ENCODE measurements at regions not wholly inside any gene's neighbourhood (a gene's known extent, or its start where the extent isn't known, plus 50 kb on each side); places are given as distances from the start of the nearest gene placed in this dataset.

DNA sequence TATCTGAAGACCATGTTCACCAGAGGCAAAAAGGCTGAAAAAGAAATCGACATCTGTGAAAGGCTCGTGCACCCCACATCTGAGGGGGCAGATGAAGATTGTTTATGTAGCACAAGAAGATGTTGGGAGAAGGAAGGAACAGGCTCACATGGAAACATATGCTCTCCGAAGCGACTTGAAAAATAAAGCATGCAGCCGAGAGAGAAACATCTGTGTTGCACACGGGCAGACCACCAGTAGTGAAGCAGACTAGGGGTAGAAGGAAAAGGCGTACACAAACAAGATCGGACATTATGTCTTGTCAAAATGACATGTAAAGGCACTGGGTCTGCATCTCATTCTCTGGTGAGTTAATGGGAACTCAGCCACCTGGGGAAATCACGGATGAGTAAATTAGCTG, 356.5 kb downstream of the ZIC4 start:
- Histone ChIP-seq H3K4me1 (no peaks in the 10 kb centered on the region), H3K9me3 (peaks cover 0 to 21% of the 10 kb centered on the region in 2 donors), H3K27me3 (no peaks in the 10 kb centered on the region), H3K4me3 (no peak overlapping the region), H3K36me3 (no peaks in the 10 kb centered on the region), H3K27ac (no peak overlapping the region)
- DNase-seq (no peak), ATAC-seq (no peak)
- no peak for TF ChIP-seq CTCF (IDR thresholded peaks at IDR 0.05)
- intact Hi-C loops (cut with DNase I), result no loop called here

DNA sequence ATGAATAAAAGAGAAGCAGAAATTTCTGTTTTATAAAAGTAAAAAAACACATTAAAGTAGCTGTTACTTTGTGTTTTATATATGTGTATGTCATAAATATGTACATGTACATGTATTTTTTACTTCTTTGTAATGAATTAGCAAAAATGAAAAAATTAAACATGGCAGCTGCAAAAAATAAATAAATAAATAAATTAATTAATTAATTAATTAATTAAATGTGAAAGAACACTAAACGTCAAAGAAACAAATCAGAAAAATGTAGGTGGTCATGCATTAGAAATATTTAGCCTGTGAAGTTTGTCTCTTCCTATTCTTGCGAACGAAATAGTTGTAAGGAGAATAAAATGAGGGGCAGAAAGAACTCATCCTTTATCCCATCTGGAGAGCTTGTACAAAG, 357.0 kb downstream of the ZIC4 start:
- DNase-seq (no peak), ATAC-seq (no peak)
- H3K36me3 ChIP-seq, result no peaks in the 10 kb centered on the region
- intact Hi-C loops (cut with DNase I), result no loop called here
- no peak overlapping the region for H3K4me3 ChIP-seq
- no peak overlapping the region for H3K27ac ChIP-seq
- no peaks in the 10 kb centered on the region for H3K27me3 ChIP-seq
- H3K9me3 ChIP-seq, result peaks cover 0 to 15% of the 10 kb centered on the region in 2 donors
- TF ChIP-seq CTCF (IDR thresholded peaks at IDR 0.05), result no peak
- H3K4me1 ChIP-seq, result no peaks in the 10 kb centered on the region

DNA sequence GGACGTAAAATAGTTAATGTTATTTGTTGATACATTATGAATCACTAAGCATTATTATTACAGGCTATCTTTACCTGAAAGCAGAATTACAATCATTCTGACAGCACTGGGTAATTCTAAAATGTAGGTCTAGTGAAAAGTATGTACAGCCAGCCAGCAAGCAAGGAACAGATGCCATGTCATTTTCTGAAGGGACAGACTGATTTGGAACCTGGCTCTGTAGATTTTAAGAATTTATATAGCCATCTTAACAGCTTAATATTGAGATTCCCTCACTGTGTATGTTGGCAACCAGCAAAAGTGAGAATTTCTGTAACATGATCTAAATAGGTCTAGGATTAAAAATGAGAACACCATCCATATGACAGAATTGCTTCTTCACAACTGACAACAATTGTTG, 359.4 kb downstream of the ZIC4 start:
- Histone ChIP-seq H3K4me1 (no peaks in the 10 kb centered on the region), H3K27ac (no peak overlapping the region), H3K36me3 (no peaks in the 10 kb centered on the region), H3K27me3 (no peaks in the 10 kb centered on the region), H3K9me3 (no peaks in the 10 kb centered on the region), H3K4me3 (no peak overlapping the region)
- intact Hi-C loops (cut with DNase I), result no loop called here
- no peak for TF ChIP-seq CTCF (IDR thresholded peaks at IDR 0.05)
- ATAC-seq, result no peak
- no peak for DNase-seq

DNA sequence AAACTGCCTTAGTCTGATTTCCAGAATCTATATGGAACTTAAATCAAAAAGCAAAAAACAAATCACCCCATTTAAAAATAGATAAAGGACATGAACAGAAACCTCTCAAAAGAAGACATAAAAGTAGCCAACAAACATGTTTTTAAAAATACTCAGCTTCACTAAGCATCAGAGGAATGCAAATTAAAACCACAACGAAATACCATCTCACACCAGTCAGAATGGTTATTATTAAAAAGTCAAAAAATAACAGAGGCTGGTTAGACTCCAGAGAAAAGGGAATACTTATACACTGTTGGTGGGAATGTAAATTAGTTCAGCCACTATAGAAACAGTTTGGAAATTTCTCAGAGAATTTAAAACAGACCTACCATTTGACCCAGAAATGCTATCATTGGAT, 367.9 kb downstream of the ZIC4 start:
- intact Hi-C loops (cut with DNase I), result no loop called here

DNA sequence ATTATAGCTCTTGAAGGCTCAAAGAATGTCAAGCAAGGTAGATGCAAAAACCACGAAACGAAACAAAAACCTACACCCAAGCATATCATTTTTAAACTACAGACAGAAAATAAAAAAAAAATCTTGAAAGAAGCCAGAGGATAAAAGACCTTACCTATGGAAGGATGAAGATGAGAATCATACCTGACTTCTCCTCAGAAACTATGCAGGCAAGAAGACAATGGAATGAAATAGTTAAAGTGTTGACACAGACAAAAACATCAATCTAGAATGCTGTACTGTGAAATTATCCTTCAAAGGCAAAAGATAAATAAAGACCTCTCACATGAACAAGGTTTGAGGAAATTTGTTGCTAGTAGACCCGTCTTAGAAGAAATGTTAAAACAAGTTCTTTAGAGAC, 372.0 kb downstream of the ZIC4 start:
- no peaks in the 10 kb centered on the region for H3K36me3 ChIP-seq
- no peaks in the 10 kb centered on the region for H3K27me3 ChIP-seq

More for the DNA sequence above, 367.9 kb downstream of the ZIC4 start:
- DNase-seq (no peak), ATAC-seq (no peak)
- Histone ChIP-seq H3K4me1 (no peaks in the 10 kb centered on the region), H3K27ac (no peak overlapping the region), H3K4me3 (no peak overlapping the region), H3K27me3 (no peaks in the 10 kb centered on the region), H3K9me3 (peaks cover 0 to 19% of the 10 kb centered on the region in 2 donors), H3K36me3 (no peaks in the 10 kb centered on the region)
- TF ChIP-seq CTCF (IDR thresholded peaks at IDR 0.05), result no peak

More for the DNA sequence above, 372.0 kb downstream of the ZIC4 start:
- no peak for DNase-seq
- TF ChIP-seq CTCF (IDR thresholded peaks at IDR 0.05), result no peak
- Histone ChIP-seq H3K4me3 (no peak overlapping the region), H3K9me3 (peaks cover 0 to 24% of the 10 kb centered on the region in 2 donors), H3K27ac (no peak overlapping the region), H3K4me1 (no peaks in the 10 kb centered on the region)
- intact Hi-C loops (cut with DNase I), result no loop called here
- ATAC-seq, result no peak

All from left lung (tissue), 4 donors.